Bone marrow (tissue), 2 donors: ENCODE measurements at regions not wholly inside any gene's neighbourhood (a gene's known extent, or its start where the extent isn't known, plus 50 kb on each side); places are given as distances from the start of the nearest gene placed in this dataset.
"Not testable (repeated sequence)": the region's sequence is repeated elsewhere in the genome, so short reads cannot be mapped to it uniquely, and the experiment has no call there.

Experiments used
- DNase-seq, 2 donors: peaks; one replicate each; lab custom pipeline; 2025; lab: John Stamatoyannopoulos, UW

DNA sequence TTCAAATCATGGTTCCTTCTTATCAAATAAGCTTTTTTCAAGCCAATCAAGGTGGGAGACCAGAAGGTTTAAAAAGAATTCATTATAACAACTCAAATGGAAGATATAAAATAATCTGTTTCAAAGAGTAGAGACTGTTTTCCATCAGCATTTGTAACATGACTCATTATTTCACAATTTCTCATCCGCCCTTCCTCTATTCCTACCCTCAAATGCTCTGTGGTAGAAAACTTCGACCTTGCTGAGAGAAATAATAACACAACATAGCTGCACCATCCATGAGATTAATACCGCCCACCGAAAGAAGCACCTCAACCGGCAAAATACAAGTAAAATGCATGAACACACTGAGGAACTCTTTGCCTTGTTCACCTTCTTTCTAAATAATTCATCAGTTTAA, 2039.2 kb upstream of the CELF4 start:
- DNase-seq: no peak

- DNase-seq: no peak
Observed at GRCh38 chr18:39602131-39602530, 2036.5 kb upstream of the CELF4 start.

GRCh38 chr18:39600894-39601293, 2035.3 kb upstream of the CELF4 start:
- no peak for DNase-seq

- no peak for DNase-seq
Observed at GRCh38 chr18:39599251-39599650, 2033.7 kb upstream of the CELF4 start.

- no peak for DNase-seq
Observed at GRCh38 chr18:39596891-39597290, 2031.3 kb upstream of the CELF4 start.

DNA sequence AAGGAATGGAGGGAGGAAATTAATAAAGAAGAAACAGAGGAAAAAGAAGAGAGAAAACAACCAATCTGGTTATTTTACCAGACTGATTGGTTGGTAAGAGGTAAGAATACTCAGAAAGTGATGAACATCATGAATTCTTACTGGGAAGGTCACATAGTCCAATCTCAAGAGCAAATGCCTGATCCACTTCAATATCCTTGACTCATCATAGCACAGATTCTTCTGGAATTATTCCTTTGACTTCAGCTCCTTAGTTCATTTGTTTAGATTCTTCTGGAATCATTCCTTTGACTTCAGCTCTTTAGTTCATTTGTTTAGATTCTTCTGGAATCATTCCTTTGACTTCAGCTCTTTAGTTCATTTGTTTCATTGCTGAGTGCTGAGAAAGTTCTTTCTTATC, 2030.6 kb upstream of the CELF4 start:
- DNase-seq: no peak

DNA sequence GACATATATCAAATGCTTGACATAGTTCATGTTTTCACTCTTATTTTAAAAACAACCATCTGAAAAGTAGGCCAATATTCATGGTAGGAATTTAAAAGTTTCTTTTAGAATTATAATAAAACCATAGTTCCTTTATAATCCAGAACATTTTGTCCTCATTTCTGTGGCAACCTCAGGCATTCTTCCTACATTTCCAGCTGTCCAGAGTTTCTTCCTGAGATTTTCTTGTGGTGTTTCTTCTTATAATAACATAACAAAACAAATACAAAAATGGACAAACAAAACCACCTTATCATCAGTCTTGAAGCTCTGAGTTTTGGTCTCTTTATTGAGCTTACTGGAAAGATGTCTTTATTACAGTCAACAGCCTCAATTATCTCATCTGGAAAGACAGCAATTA, 2028.6 kb upstream of the CELF4 start:
- no peak for DNase-seq

DNA sequence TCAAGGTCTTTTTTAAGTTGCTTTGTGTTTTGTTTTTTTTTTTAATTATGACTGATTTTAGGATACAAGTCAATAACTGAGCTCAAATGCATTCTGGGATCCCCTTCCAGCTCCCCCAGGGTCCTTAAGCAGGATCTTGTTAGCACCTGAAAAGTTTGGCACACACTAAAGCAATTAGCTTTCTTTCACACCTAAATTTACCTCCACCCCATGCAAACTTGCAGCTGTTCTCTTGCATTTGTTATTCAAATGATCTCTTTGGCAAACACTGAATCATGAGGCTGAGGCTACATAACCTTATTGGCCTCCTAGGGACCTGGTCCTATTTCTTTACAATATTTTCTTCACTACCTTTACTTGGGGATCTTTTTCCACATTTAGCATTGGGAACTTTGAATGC, 2026.1 kb upstream of the CELF4 start:
- DNase-seq: no peak

GRCh38 chr18:39589496-39589895, 2023.9 kb upstream of the CELF4 start:
- no peak for DNase-seq

GRCh38 chr18:39587586-39587985, 2022.0 kb upstream of the CELF4 start:
- no peak for DNase-seq

DNA sequence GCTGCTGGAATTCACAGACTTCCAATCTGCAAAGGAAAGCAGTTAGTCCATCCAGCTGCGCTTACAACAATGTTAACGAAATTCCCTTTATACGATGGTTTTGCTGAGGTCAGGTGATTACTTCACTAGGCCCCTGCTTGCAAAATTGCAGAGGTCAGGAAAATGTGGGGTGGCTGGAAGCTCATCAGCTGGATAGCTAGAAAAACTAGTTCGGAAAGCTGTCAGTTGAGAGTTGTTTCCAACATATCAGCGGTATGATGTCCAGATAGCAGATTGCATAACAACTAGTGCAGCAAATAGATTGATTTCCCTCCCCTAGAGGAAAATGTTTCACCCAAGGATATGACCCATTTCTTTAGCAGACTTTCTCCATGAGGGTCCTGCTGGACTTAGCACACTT, 2021.1 kb upstream of the CELF4 start:
- DNase-seq: no peak

DNA sequence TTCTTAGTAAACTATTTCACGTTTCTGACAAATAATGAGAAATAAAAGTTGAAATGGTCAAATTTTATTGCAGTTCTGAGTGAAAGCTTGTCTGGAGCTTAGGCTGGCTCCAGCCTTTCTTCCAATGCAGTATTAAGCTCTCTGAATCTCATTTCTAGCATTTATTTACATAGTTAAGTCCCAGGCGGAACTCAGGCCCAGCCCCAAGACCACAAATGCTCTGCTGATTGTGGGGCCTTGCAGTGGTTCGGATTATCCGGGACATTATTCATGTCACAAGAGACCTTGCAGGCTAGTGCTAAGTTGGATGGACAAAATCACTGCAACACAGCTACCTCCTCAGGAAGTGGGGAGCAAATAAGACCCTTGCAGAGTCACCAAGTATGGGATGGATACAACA, 2009.3 kb upstream of the CELF4 start:
- DNase-seq: no peak

DNA sequence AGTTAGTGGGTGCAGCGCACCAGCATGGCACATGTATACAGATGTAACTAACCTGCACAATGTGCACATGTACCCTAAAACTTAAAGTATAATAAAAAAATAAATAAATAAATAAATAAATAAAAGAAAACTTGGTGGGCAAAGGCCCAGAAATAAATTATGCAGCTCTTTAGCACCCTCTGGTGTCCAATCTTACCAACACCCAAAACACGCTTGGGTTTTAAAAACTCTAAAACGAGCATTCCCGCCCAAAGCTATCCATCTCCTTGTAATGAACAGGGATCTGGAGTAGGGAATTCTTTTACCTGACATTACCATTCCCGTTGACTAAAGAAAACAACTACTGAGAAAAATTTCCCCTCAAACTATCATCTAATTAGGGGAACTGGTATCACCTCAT, 2005.9 kb upstream of the CELF4 start:
- DNase-seq: no peak

GRCh38 chr18:39565551-39566230, 2000.1 kb upstream of the CELF4 start:
- not testable (repeated sequence) for DNase-seq

DNA sequence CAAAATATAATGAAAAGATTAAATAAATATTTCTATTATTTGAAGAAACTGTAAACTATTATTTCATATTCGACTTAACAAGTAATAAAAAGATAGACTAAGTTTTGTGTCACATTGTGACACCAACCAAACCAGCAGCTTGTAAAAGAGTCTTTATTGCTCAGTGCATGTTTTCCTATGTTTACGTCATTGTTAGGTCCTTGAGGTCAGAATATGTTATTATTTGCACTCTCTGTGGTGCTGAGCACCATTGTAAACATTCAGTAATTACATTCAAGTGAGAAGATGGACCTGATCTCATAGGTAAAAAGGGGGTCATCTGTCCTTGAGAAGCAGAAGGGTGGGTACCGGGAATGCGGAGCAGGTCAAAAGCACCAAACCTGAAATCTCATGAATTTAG, 1999.1 kb upstream of the CELF4 start:
- DNase-seq: no peak

GRCh38 chr18:39561126-39561525, 1995.5 kb upstream of the CELF4 start:
- no peak for DNase-seq

DNA sequence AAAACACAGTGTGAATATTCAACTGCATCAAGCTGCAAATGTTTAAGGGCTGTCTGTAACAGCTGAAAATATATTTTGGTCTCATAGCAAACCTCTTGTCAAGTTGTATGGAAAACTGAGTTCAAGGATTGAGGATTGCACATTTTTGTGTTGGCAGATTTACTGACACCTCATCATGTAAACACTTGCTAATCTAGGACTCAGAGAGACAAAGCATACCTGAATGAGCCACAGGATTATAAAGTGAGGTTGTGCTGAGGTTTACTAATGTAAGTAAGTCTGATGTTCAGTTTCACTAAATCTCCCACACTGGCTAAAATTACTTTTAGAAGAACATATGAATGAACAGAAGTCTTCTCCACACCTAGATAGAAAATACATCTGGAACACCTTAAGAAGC, 1993.1 kb upstream of the CELF4 start:
- no peak for DNase-seq

DNA sequence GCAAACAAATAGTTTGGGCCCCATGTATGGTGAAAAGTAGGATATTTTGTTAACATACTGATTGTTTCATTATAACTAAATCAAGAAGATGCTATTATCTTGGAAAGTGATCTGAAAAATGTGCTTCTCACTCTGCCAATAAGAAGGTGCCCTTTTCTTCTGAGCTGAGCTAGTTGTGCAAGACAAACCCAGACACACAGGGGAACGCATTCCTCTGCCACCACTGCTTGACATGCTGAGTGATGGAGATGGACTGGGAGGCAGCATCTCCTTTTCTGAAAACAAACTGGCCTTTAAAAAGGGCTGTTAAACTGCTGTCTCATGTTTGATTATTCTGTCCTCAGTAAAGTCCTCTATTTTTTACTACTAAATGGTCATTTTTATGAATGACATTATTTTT, 1989.9 kb upstream of the CELF4 start:
- no peak for DNase-seq

- DNase-seq: no peak
Observed at GRCh38 chr18:39550701-39551100, 1985.1 kb upstream of the CELF4 start.

DNA sequence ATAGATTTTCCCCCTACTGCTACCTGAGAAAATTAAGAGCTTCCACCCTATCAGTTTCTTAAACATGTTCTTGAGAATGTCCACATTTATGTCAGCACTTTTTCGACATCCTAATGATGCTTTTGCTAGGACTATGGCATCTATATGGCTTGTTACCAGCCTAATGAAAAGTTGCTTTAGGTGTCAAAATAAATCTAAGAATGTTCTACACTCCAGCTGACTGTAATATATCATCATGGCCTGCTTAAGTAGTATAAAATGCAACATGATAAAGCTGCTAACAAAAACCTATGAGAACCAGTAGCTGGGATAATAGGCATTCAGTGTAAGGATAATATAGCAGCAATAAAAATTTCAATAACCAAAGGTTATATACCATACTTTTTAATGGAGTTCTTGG, 1983.5 kb upstream of the CELF4 start:
- no peak for DNase-seq

GRCh38 chr18:39531659-39532058, 1966.1 kb upstream of the CELF4 start:
- no peak for DNase-seq

DNA sequence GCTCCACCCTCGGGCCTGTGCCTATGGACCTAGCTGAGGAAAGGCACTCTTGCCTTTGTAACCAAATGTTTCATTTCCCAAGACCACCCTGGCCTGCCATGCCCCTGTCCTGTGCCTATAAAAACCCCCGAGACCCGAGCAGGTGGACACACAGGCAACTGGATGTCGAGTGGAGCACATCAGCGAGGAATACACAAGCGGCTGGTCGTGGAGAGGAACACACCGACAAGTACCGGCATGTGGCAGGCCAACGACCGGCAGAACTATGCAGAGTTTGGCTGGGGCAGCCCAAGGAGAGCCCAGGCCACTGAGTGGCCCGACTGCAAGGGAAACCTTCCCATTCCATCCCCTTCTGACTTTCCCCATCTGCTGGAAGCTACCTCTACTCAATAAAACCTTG, 1963.8 kb upstream of the CELF4 start:
- DNase-seq: no peak

DNA sequence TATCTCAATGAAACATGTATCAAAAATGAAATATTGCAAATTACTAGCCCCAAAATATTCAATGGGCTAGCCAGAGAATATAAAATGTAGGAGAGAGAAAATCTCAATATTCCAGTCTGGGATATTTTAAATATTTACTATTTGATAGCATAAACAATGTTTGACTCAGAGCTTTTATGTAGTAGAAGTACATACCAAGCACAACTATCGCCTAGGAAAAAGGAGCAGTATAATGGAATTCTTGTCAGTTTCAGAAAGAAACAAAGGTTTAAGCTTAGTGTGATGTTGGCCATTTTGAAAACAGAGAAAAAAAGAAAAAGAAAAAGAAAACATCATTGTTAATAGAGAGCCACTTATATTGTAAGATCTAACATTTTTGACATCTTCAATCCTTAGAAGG, 1961.9 kb upstream of the CELF4 start:
- DNase-seq: no peak

GRCh38 chr18:39524370-39524769, 1958.8 kb upstream of the CELF4 start:
- no peak for DNase-seq

DNA sequence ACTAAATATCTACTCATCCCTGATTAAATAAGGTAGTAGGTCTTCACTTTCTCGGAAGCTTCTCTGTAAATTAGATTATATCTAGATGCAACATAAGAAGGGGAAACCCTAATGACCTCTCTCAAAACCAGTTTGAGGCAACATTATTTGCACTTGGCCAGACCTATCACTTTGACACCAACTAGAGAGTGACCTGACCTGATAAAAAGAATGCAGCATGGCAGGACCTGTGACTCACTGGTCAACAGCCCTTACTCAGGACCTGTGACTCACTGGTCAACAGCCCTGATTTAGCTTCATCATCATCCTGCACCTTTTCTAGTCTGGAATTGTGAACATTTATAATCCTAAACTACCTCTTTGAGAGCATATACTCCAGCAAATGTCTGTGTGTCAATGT, 1957.7 kb upstream of the CELF4 start:
- no peak for DNase-seq
